Esophagus squamous epithelium (tissue), 5 donors: ENCODE measurements at regions not wholly inside any gene's neighbourhood (a gene's known extent, or its start where the extent isn't known, plus 50 kb on each side); places are given as distances from the start of the nearest gene placed in this dataset.
A peak's percentile ranks its signal among the peaks of the same experiment; 100 is the strongest.

Experiments used
- DNase-seq: peaks from one replicate; lab custom pipeline; 2025; lab: John Stamatoyannopoulos, UW
- H3K27ac ChIP-seq, 4 donors: fragments of 200-600 bp; sonication (generic); one replicate each; pipeline ENCODE4 v1.5.1; 2016 to 2019; ENCODE audit warnings: mild to moderate bottlenecking in 1 of 4
- H3K27me3 ChIP-seq, 4 donors: fragments of 200-600 bp; sonication (generic); 1 replicate in 3 of 4; 2 replicates in 1 of 4; pipeline versions ENCODE4 v1.5.1 to v1.6.0; 2017 to 2021; ENCODE audit warnings: antibody characterized with exemption in 1 of 4
- H3K36me3 ChIP-seq, 3 donors: fragments of 200-600 bp; sonication (generic); one replicate each; pipeline ENCODE4 v1.5.1; 2016 to 2019
- H3K4me1 ChIP-seq, 3 donors: fragments of 200-600 bp; sonication (generic); one replicate each; pipeline ENCODE4 v1.5.1; 2017 to 2019
- H3K4me3 ChIP-seq, 4 donors: fragments of 200-600 bp; sonication (generic); 1 replicate in 3 of 4; 2 replicates in 1 of 4; pipeline ENCODE4 v1.5.1; 2016 to 2019; ENCODE audit warnings: mild to moderate bottlenecking in 2 of 4, moderate library complexity in 1 of 4
- H3K9me3 ChIP-seq, 3 donors: fragments of 200-600 bp; sonication (generic); one replicate each; pipeline ENCODE4 v1.5.1; 2016 to 2019
- CTCF ChIP-seq, 6 experiments: fragments of 450-650 bp in 4 of 6; fragments of 200-600 bp in 2 of 6; sonication (generic) in 2 of 6; IDR thresholded peaks; one replicate each; pipeline ENCODE4 v1.5.1; 2016 to 2019; ENCODE audit warnings: antibody characterized with exemption in 6 of 6, mild to moderate bottlenecking in 4 of 6, moderate library complexity in 4 of 6
- POLR2A ChIP-seq, 4 donors: fragments of 450-650 bp; IDR thresholded peaks; one replicate each; pipeline ENCODE4 v1.6.1; 2017; ENCODE audit warnings: antibody characterized with exemption in 4 of 4, mild to moderate bottlenecking in 4 of 4, moderate library complexity in 3 of 4
- WGBS, 2 donors: methylation state at CpG; one replicate each; pipeline ENCODE4 v1.1.5; 2018; 5-methylcytosine and 5-hydroxymethylcytosine counted together
- intact Hi-C: fragments of 100-400 bp; cut with DNase I; formaldehyde crosslinking; loops from one replicate; pipeline ENCODE4 v1.15.0; 2022
- donor health status: DM: yes; HTN: yes; CAD: no.

- H3K9me3 ChIP-seq: no peaks in the 10 kb centered on the region
- H3K27me3 ChIP-seq: peaks cover 0 to 89% (median 0%) of the 10 kb centered on the region in 4 donors
- TF ChIP-seq CTCF (IDR thresholded peaks at IDR 0.05) (no peak), POLR2A (IDR thresholded peaks at IDR 0.05) (no peak)
- no peak overlapping the region for H3K4me3 ChIP-seq
- DNase-seq: no peak
- intact Hi-C loops: no loop called here
- no peaks in the 10 kb centered on the region for H3K36me3 ChIP-seq
- H3K27ac ChIP-seq: no peak overlapping the region
- WGBS, 2 donors: 28 to 33% methylated on average over 2 of the region's 4 CpGs
- H3K4me1 ChIP-seq: peaks cover 28 to 57% (median 34%) of the 10 kb centered on the region in 3 donors
Observed at GRCh38 chr17:77884967-77885641, 73.4 kb upstream of the TNRC6C start.

DNA sequence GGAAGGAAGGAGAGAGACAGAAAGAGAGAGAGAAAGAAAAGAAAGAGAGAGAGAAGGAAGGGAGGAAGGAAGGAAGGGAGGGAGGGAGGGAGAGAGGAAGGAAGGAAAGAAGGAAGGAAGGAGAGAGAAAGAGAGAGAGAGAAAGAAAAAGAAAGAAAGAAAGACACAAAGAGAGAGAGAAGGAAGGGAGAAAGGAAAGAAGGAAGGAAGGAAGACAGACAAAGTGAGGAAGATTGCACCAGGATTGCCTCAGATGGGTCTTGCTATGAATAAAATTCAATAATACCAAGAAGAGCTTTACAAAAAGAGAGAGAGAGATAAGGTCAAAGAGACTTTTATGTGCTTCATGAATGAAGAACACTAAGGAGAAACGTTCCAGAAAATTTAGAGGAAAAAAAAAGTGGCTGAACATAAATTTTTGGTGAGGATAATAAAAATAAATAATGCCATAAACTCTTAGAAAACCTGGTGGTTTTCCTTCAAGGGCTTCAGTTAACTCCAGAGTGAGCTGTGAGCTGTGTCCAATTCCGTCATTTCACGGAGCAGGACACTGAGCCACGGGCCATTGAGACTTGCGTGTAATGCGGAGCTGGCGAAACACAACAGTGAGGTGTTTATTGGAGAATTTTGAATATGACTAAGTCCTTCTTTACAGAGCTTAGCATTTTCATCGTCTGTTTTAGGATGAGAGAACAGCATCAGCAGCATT is 72.7 kb upstream of the TNRC6C start:
- WGBS, 2 donors: 33 to 53% methylated on average over 8 of the region's 8 CpGs
- intact Hi-C loops: no loop called here
- peaks cover 28 to 49% (median 29%) of the 10 kb centered on the region in 3 donors for H3K4me1 ChIP-seq

GRCh38 chr17:77886387-77886728 is 72.1 kb upstream of the TNRC6C start:
- WGBS, 2 donors: 36 to 39% methylated on average over 5 to 9 of the region's 13 CpGs
- DNase-seq: no peak

More for the DNA sequence above, 72.7 kb upstream of the TNRC6C start:
- H3K27ac ChIP-seq: no peak overlapping the region
- peaks cover 0 to 93% (median 0%) of the 10 kb centered on the region in 4 donors for H3K27me3 ChIP-seq
- no peaks in the 10 kb centered on the region for H3K36me3 ChIP-seq
- no peaks in the 10 kb centered on the region for H3K9me3 ChIP-seq
- TF ChIP-seq CTCF (IDR thresholded peaks at IDR 0.05) (no peak), POLR2A (IDR thresholded peaks at IDR 0.05) (no peak)
- no peak for DNase-seq
- H3K4me3 ChIP-seq: no peak overlapping the region

DNA sequence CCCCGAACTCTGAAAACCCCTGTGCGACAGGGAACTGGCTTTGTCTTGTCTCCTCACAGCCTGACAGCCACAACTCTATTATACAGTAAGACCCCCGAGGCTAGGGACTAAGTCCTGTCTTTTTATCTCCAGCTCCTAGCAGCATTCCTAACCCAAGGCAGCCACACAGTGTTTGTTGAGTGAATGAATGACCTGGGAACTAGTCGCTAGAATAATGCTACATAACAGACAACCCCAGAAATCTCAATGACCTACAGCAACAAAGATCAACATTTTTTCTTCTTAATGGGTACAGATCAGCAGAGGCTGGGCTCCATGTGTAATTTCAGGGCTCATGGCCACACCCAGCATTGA is 71.4 kb upstream of the TNRC6C start:
- TF ChIP-seq CTCF (IDR thresholded peaks at IDR 0.05): no peak
- no peak for TF ChIP-seq POLR2A (IDR thresholded peaks at IDR 0.05)
- Histone ChIP-seq H3K4me1 (peaks cover 16 to 37% (median 20%) of the 10 kb centered on the region in 3 donors), H3K36me3 (no peaks in the 10 kb centered on the region), H3K27me3 (peaks cover 0 to 94% (median 0%) of the 10 kb centered on the region in 4 donors), H3K27ac (peak overlapping the region in 3 of 4 donors; percentile 68 to 81 (median 79)), H3K4me3 (peak overlapping the region in 2 of 4 donors; percentile 50 to 64), H3K9me3 (no peaks in the 10 kb centered on the region)
- WGBS, 2 donors: 33 to 100% methylated on average over 1 to 2 of the region's 4 CpGs
- DNase-seq: no peak
- intact Hi-C loops: no loop called here

More at GRCh38 chr17:77886387-77886728, 72.1 kb upstream of the TNRC6C start:
- H3K4me3 ChIP-seq: no peak overlapping the region
- no peak for TF ChIP-seq CTCF (IDR thresholded peaks at IDR 0.05)
- no peak for TF ChIP-seq POLR2A (IDR thresholded peaks at IDR 0.05)
- H3K36me3 ChIP-seq: no peaks in the 10 kb centered on the region
- H3K27ac ChIP-seq: no peak overlapping the region
- H3K27me3 ChIP-seq: peaks cover 0 to 93% (median 0%) of the 10 kb centered on the region in 4 donors
- H3K4me1 ChIP-seq: peaks cover 24 to 44% (median 24%) of the 10 kb centered on the region in 3 donors
- no peaks in the 10 kb centered on the region for H3K9me3 ChIP-seq
- intact Hi-C loops: no loop called here
